Embryonic facial prominence (tissue), 1 donor: ENCODE measurements at regions not wholly inside any gene's neighbourhood (a gene's known extent, or its start where the extent isn't known, plus 50 kb on each side); places are given as distances from the start of the nearest gene placed in this dataset.
A peak's percentile ranks its signal among the peaks of the same experiment; 100 is the strongest.

ENCODE experiments used
- DNase-seq: peaks from one replicate; pipeline ENCODE4 v3.0.0-alpha.2; 2016; ENCODE audit errors: extremely low spot score

DNA sequence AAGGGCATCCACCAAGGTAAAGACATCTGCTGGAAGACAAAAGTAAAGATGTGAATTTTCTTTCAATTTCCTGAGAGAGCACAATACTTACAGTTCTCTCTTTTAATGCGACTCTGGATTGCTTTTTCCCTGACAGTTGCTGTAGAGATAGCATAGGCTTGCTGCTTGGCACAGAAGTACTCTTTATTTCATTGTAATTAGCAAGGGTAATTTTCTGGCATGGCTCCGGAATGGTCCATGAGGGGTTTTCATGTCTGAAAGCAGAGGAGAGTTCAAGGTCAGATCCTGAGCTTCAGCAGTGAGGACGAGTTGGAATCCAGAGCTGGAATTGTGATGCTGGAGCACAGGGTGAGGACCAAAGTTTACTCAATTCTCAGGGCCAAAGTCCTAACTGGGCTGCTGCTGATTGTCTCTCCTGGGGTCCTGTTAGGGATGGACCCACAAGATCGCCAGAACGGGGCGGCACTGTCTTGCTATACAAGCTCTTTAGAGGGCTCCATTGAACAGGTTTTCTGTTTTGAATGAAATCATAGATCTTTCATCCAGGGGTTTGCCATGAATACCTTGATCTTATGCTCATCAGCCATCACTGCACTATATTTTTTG, 190.0 kb upstream of the MKI67 start:
- no peak for DNase-seq

- DNase-seq = no peak
Measured at GRCh38 chr10:128316925-128317324, 190.7 kb upstream of the MKI67 start.

- DNase-seq = no peak
Measured at GRCh38 chr10:128318366-128318765, 192.1 kb upstream of the MKI67 start.

- DNase-seq = no peak
Measured at GRCh38 chr10:128318913-128319312, 192.7 kb upstream of the MKI67 start.

DNA sequence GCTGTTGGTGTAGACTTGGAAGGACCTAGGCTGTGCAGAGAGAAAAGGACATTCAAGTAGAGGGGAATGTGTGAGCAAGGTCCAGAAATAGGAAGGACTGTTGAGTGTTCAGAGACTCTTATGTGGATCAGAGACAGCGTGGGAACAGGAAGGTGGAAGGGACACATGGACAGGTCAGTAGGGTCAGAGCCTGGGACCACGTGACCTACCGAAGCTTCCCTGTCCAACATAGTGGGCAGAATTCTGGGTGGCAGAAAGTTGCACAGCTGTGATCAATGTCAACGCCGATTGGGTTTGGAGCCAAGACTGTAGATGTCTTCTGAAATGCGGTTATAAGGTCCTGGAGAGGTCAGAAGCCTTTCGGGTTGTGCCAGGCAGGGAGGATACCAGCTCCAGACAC, 195.9 kb upstream of the MKI67 start:
- DNase-seq = no peak

GRCh38 chr10:128322950-128323349, 196.7 kb upstream of the MKI67 start:
- DNase-seq = no peak

- no peak for DNase-seq
Measured at GRCh38 chr10:128324058-128324827, 198.0 kb upstream of the MKI67 start.

DNA sequence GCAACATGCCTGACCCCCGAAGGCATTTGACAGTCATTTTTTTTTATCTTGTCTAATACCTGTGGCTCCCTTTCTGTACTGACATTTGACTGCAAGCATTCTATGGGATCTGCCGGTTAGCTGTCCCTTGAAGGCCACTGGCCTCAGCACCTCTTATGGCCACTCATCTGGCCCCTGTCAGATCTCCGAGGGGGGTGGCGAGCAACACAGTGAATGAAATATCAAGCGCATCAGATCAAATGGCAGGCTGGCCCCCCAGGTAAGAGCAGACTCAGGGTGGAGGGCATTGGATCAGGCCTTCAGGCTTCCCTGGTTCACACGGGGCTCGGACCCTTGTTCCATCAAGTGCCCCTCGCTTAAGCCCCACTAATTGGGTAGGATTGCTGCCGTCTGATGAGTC, 199.6 kb upstream of the MKI67 start:
- no peak for DNase-seq

DNA sequence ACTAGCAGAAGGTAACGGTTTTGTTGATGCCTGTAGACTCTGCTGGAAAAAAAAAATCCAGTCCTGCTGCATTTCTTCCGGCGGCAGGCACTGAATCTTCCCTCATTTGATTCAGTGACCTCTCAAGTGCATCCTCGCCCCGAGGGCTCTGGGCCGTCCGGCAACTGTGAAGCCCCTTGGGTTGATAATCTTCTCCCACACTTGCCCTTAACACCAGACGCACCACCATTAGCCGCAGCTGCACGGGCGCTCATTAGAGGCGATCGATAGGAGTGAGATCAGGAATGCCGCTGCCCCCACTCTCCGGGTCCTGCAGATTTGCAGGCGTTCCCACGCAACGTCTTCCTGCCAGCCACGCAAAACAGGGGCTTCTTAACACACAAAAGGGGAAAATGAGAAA, 200.0 kb upstream of the MKI67 start:
- no peak for DNase-seq

GRCh38 chr10:128326851-128327250, 200.6 kb upstream of the MKI67 start:
- DNase-seq = no peak

DNA sequence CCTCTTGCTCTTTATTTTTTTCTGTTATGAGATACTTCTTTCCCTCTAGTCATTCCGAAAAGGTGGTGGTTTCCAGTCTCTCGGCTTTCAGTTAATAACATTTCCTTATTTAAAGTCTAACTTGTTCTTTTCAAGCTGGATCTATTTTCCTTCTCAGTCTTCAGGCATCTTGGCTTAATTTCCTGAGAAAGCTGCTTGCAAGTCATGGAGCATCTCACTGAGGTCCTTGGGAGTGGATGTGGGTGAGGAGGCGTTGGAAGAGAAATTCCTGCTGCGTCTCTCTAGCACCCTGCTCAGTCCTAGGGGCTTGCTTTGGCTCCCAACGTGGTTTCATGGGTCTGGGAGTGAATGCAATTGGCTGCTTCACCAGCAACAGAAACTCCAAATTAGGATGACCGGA, 210.2 kb upstream of the MKI67 start:
- DNase-seq = no peak

DNA sequence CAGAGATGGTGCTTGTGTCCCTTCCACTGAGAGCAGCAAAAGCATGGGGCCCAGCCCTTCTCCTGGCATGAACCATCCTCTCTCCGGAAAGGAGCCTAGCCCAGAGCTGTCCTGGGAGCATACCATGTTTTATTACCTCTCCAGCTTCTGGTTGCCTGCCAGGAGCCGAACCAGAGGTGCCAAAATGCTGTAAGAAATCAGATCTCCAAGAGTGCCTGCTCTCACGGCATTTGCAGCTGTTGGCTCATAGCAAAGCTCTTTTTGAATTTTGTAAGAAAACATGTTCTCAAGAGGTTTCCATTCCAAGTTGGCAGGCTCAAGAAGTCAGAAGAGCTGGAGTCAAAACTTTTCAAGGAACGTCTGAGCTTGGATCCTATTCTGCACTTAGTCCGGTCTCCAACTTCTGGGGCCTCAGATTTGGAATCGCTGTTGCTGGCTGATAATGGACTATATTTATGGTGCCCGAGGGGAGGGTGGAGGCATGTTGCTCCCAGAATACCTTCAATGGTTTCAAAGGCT, 211.7 kb upstream of the MKI67 start:
- DNase-seq = peak; percentile 8

- DNase-seq = no peak
Measured at GRCh38 chr10:128338951-128339350, 212.7 kb upstream of the MKI67 start.

DNA sequence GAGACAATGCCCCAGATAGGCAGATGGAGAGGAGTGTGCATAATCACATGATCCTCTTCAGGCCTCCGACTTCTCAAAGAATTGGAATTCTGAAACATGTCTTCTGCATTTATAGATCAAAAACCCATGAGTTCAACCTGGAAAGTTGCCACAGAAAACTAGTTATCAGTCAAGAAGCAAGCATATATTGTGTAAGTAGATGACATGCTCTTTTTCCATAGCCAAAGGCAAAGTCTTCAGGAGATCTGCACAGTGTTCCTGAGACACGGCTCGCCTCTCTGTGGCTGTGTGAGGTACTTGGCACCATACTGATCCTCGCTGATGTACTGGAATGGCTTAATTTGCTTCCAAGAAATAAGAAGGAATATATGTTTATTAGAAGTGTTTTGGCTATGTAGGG, 213.5 kb upstream of the MKI67 start:
- no peak for DNase-seq

GRCh38 chr10:128345353-128345752, 219.1 kb upstream of the MKI67 start:
- DNase-seq = peak; percentile 19

DNA sequence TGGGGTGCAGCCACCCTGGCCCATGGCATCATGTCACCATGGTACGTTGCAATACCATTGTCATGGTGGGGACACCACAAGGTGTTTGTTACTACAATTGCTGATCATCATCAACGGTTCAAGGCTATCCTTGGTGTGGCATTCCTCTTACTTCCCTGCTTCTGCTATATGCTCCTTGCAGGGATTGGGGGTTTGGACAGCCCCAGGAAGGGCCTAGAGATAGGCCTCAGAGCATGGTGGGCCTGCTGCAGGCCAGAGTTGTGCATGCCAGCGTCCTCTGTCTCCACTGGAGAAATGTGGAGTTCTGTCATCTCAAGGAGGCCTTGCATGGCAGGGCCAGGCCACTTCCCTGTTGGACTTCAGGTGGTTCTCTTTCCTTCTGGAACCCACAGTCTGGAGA, 234.6 kb upstream of the MKI67 start:
- no peak for DNase-seq

DNA sequence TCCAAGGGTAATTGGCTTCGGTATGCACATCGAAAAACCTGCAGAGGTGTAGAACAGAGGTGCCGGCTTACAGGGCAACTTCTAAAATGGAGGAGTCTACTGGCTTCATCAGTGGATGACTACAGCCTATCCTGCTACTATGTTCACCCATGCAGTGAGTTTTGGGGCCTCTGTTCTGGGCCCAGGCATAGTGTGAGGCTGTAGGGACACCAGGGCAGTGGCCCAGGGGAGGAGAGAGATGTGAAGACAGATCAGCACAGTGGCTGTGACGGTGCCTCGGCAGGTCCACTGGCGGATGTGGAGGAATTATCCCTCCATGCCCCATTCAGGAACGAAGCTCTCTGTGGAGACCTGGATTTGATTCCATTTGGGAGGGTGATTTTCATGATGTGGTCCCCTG, 235.3 kb upstream of the MKI67 start:
- no peak for DNase-seq

- no peak for DNase-seq
Measured at GRCh38 chr10:128362514-128362913, 236.3 kb upstream of the MKI67 start.

DNA sequence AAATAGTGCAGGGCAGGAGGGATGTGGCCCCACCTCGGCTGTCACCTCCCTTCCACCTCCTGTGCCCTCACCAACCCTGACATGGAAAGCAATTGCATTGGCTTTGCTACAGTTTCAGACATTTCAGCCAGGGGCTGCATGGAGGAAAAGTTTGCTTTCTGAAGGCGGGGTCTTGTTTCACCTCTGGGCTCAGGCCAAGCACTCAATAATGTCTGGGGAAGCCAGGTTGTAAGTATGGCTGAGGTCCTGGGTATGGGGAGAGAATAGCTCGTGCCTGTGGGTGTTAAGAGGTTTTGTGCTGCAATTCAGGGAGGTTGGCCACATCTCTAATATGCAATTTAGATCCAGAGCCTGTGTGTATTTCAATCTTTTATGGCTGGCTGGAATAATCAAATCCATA, 238.4 kb upstream of the MKI67 start:
- DNase-seq = peak; percentile 28

DNA sequence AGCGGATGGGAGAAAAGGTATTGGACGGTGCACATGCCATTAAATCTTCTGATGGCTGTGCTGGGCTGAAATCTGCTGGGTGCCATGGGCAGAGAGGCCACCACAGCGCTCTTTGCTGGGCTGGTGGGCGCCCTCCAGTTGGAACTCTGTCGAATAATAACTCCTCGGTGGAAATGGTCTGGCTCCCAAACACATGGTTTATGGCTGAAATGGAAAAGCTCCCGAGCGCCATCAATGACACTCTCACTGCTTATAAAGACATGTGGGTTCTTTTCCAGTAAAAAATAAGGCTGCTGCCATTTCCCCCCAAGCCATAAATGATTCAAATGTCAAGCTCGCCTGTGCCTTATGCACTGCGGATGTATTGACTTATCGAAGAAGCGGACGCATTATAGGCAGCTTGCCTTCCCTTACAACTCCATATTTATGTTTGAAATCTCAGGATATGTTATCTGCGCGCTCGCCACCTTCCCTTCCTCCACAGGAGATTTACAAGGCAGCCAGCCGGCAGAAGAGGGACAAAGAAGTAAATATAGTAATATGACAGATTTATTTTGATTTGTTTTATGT, 239.0 kb upstream of the MKI67 start:
- no peak for DNase-seq

DNA sequence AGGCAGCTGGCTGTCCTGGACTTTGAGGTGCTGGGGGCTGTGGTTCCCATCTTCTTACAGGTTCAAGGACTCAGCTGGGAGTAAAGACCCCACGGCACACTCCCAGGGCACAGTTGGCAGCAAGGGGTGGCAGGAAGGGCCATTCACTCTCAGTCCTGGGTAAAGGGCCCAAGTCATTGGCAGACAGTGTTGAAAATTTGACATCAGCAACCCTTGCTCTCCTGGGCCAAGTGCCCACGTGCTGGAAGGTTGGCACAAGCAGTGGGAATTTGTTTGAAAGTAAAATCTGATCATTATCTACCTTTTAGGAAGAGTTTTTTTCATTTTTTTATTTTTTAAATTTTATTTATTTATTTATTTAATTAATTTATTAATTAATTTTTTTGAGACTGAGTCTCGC, 241.6 kb upstream of the MKI67 start:
- no peak for DNase-seq

DNA sequence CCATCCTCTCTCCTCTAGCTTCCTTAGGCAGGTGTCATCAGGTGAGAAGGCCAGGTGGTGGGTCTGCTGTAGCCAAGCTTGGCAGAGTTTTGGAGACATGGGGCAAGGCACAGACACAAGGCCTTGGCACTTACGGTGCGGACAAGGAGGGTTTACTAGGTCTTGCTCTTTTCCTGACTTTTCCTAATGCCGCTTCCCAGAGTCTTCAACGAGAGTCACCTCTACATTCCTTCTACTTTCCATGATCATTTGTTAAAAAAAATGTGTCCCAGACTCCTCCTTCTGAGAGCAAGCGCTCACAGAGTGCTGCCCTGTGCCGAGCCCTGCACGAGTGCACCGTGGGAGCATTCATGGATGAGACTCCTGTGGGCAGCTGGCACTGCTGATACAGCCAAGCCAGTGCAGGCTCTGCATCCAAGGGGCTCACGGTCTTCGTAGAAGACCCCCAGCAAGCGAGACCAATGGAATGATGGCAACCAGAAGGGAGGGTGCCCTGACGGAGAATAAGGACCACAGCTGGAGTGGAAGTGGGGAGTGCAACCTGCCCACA, 243.0 kb upstream of the MKI67 start:
- DNase-seq = no peak
